Gastroesophageal sphincter (tissue), 4 donors: ENCODE measurements at regions not wholly inside any gene's neighbourhood (a gene's known extent, or its start where the extent isn't known, plus 50 kb on each side); places are given as distances from the start of the nearest gene placed in this dataset.

Experiments used
- ATAC-seq: fragments of 150-250 bp; one replicate; pipeline ENCODE4 v1.9.1; 2016; ENCODE audit warnings: mild to moderate bottlenecking, moderate library complexity
- H3K27ac ChIP-seq, 4 donors: fragments of 200-600 bp; sonication (generic) in 3 of 4; 1 replicate in 3 of 4; 2 replicates in 1 of 4; pipeline ENCODE4 v1.5.1; 2016 to 2019
- H3K27me3 ChIP-seq: fragments of 200-600 bp; sonication (generic); one replicate; pipeline ENCODE4 v1.5.1; 2019
- H3K36me3 ChIP-seq, 2 donors: fragments of 200-600 bp; sonication (generic); one replicate each; pipeline ENCODE4 v1.5.1; 2019; ENCODE audit warnings: control low read depth in 1 of 2
- H3K4me1 ChIP-seq, 3 donors: fragments of 200-600 bp; sonication (generic); 1 replicate in 2 of 3; 2 replicates in 1 of 3; pipeline ENCODE4 v1.5.1; 2016 to 2019; ENCODE audit warnings: control low read depth in 2 of 3
- H3K4me3 ChIP-seq, 2 donors: fragments of 200-600 bp; sonication (generic); one replicate each; pipeline ENCODE4 v1.5.1; 2019; ENCODE audit warnings: mild to moderate bottlenecking in 1 of 2, moderate library complexity in 1 of 2
- H3K9me3 ChIP-seq, 3 donors: fragments of 200-600 bp; sonication (generic); one replicate each; pipeline ENCODE4 v1.5.1; 2017 to 2019; ENCODE audit warnings: control low read depth in 2 of 3
- CTCF ChIP-seq, 4 experiments: fragments of 200-600 bp in 2 of 4; fragments of 450-650 bp in 2 of 4; sonication (generic) in 1 of 4; IDR thresholded peaks; one replicate each; pipeline ENCODE4 v1.5.1; 2017 to 2019; ENCODE audit warnings: antibody characterized with exemption in 4 of 4, mild to moderate bottlenecking in 2 of 4, moderate library complexity in 2 of 4
- EP300 ChIP-seq: sonication (generic); formaldehyde crosslinking; IDR thresholded peaks from one replicate; pipeline ENCODE4 v1.6.1; 2017; ENCODE audit warnings: antibody characterized with exemption, mild to moderate bottlenecking
- POLR2A ChIP-seq, 2 donors: fragments of 450-650 bp; IDR thresholded peaks; one replicate each; pipeline ENCODE4 v1.6.1; 2017; ENCODE audit warnings: antibody characterized with exemption in 2 of 2, mild to moderate bottlenecking in 2 of 2, moderate library complexity in 1 of 2
- POLR2AphosphoS5 ChIP-seq: sonication (generic); formaldehyde crosslinking; IDR thresholded peaks from one replicate; pipeline ENCODE4 v1.6.1; 2017; ENCODE audit warnings: antibody characterized with exemption
- WGBS, 2 donors: methylation state at CpG; one replicate each; pipeline ENCODE4 v1.1.5; 2018; ENCODE audit warnings: low coverage in 1 of 2; 5-methylcytosine and 5-hydroxymethylcytosine counted together

DNA sequence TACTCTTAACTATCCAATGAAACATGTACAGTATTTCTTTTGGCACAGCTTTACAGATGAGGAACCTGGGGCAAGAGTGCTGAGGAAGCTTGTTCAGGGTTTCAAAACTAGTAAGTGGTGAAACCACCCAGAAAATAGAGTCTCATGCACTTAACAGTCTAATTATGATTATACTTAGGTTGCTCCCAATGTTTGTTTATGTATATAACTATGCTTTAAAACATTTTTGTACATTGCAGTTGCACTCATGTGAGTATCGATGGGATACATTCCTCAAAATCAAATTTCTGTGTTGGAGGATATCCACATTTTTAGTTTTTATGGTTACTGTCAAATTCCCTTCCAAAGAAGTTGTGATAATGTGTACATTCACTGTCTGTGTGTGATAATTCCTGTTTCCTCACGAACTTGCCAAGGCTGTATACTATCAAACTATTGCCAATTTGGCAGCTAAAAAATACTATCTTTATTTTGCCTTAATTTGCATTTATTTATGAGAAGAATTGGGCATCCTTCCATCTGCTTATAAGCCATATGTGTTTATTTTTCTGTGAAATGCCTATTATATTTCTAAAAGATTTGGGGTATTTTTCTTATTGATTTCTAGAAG, 143.9 kb upstream of the SSTR1 start:
- Histone ChIP-seq H3K4me1 (no peaks in the 10 kb centered on the region), H3K4me3 (no peak overlapping the region), H3K27me3 (no peaks in the 10 kb centered on the region), H3K27ac (no peak overlapping the region), H3K36me3 (no peaks in the 10 kb centered on the region), H3K9me3 (peaks cover 0 to 43% (median 0%) of the 10 kb centered on the region in 3 donors)
- TF ChIP-seq POLR2AphosphoS5 (no peak), CTCF (IDR thresholded peaks at IDR 0.05) (no peak), POLR2A (IDR thresholded peaks at IDR 0.05) (no peak), EP300 (no peak)
- 35 to 65% methylated on average over 2 of the region's 2 CpGs for WGBS, 2 donors
- ATAC-seq: no peak

DNA sequence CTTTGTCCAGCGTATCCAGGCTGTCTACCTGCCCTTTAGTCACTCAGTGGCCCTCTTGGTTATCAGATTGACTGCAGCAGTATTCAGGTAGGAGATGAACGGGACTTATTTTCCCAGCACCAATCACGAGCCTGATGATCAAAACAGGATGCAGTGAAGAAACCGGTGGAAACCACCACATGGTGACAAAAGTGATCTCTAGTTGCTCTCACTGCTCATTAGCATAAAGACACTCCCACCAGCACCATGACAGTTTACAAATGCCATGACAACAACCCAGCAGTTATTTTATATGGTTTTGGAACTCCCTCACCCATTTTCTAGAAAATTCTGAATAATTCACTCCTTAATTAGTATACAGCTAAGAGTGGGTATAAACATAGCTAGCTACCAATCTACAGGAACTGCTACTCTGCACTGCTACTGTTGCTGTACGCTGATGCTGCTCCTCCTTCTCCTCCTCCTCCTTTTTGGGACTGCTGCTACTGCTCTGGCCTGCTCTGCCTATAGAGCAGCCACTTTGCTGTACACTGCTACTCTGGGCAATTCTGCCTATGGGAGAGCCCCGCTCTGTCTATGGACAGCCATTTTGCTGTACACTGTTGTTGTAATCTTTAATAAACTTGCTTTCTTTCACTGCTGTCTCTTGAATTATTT, 142.5 kb upstream of the SSTR1 start:
- Histone ChIP-seq H3K9me3 (peaks cover 0 to 29% (median 0%) of the 10 kb centered on the region in 3 donors), H3K27me3 (no peaks in the 10 kb centered on the region), H3K27ac (no peak overlapping the region), H3K4me3 (no peak overlapping the region), H3K36me3 (no peaks in the 10 kb centered on the region), H3K4me1 (no peaks in the 10 kb centered on the region)
- ATAC-seq: no peak
- no peak for TF ChIP-seq POLR2AphosphoS5
- no peak for TF ChIP-seq CTCF (IDR thresholded peaks at IDR 0.05)
- TF ChIP-seq POLR2A (IDR thresholded peaks at IDR 0.05): no peak
- no peak for TF ChIP-seq EP300
- 72 to 77% methylated on average over 5 to 6 of the region's 6 CpGs for WGBS, 2 donors

DNA sequence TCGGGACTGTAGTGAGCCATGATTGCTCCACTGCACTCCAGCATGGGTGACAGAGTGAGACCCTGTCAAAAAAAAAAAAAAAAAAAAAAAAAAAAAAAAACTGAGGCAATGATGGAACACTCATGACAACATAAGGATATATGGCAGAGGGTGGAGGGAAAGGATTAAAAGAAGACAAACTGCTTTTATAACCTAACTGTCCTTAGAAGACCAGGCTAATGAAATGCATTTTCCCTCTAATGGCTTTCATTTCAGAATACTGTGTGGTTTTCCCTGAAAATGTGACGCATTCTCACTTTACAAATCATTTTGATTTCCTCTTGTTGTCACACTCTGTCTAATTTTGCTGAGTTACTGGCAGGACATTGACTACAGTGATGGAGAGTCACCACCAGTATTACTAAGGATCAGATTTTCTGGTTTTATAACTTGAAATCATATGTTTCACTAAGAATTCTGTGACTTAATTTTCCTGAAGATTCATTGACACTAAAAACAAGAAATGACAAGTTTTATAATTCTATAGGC, 137.6 kb upstream of the SSTR1 start:
- WGBS, 2 donors: 60 to 92% methylated on average over 1 to 2 of the region's 2 CpGs
- Histone ChIP-seq H3K4me1 (no peaks in the 10 kb centered on the region), H3K27ac (no peak overlapping the region), H3K4me3 (no peak overlapping the region), H3K9me3 (peaks cover 0 to 2% (median 0%) of the 10 kb centered on the region in 3 donors), H3K27me3 (no peaks in the 10 kb centered on the region), H3K36me3 (no peaks in the 10 kb centered on the region)
- TF ChIP-seq EP300 (no peak), POLR2AphosphoS5 (no peak), CTCF (IDR thresholded peaks at IDR 0.05) (no peak), POLR2A (IDR thresholded peaks at IDR 0.05) (no peak)
- no peak for ATAC-seq

- no peak for ATAC-seq
- Histone ChIP-seq H3K9me3 (peaks cover 0 to 3% (median 0%) of the 10 kb centered on the region in 3 donors), H3K4me1 (no peaks in the 10 kb centered on the region), H3K4me3 (no peak overlapping the region), H3K27me3 (no peaks in the 10 kb centered on the region), H3K27ac (no peak overlapping the region), H3K36me3 (no peaks in the 10 kb centered on the region)
- TF ChIP-seq EP300: no peak
- TF ChIP-seq POLR2AphosphoS5: no peak
- TF ChIP-seq POLR2A (IDR thresholded peaks at IDR 0.05): no peak
- TF ChIP-seq CTCF (IDR thresholded peaks at IDR 0.05): no peak
- 62 to 83% methylated on average over 4 of the region's 4 CpGs for WGBS, 2 donors
Measured at GRCh38 chr14:38073641-38074040, 134.1 kb upstream of the SSTR1 start.

- Histone ChIP-seq H3K4me1 (no peaks in the 10 kb centered on the region), H3K27me3 (no peaks in the 10 kb centered on the region), H3K36me3 (no peaks in the 10 kb centered on the region), H3K27ac (no peak overlapping the region), H3K9me3 (peaks cover 0 to 3% (median 0%) of the 10 kb centered on the region in 3 donors), H3K4me3 (no peak overlapping the region)
- TF ChIP-seq POLR2A (IDR thresholded peaks at IDR 0.05) (no peak), POLR2AphosphoS5 (no peak), EP300 (no peak), CTCF (IDR thresholded peaks at IDR 0.05) (no peak)
- no peak for ATAC-seq
- 45 to 50% methylated on average over 1 of the region's 1 CpG for WGBS, 2 donors
Measured at GRCh38 chr14:38074081-38074480, 133.6 kb upstream of the SSTR1 start.
